Hematopoietic multipotent progenitor cell (in vitro differentiated cells): ENCODE measurements at regions not wholly inside any gene's neighbourhood (a gene's known extent, or its start where the extent isn't known, plus 50 kb on each side); places are given as distances from the start of the nearest gene placed in this dataset.
"Not testable (repeated sequence)": the region's sequence is repeated elsewhere in the genome, so short reads cannot be mapped to it uniquely, and the experiment has no call there.

Experiments
- DNase-seq, 3 donors: peaks; one replicate each; pipeline ENCODE4 v3.0.0-alpha.2; 2011 to 2015; ENCODE audit warnings: low read depth in 2 of 3, low spot score in 2 of 3

DNA sequence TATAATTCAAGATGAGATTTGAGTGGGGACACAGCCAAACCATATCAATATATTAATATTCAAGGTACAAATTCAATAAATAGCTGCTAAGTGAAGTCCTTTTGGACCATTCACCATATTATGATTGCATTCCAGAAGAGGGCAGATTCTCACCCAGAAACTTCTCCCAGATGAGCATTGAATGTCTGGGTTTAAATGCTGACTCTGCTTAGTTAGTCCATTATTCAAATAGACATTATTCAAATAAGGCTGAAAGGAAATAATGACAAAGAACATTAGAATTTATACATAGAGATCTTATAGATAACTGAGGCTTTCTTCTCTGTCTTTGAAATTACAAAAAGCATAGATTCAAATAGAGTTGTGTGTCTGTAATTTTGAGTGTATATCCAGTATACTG lies 579.4 kb upstream of the SLC8A1 start:
- DNase-seq, result no peak

DNA sequence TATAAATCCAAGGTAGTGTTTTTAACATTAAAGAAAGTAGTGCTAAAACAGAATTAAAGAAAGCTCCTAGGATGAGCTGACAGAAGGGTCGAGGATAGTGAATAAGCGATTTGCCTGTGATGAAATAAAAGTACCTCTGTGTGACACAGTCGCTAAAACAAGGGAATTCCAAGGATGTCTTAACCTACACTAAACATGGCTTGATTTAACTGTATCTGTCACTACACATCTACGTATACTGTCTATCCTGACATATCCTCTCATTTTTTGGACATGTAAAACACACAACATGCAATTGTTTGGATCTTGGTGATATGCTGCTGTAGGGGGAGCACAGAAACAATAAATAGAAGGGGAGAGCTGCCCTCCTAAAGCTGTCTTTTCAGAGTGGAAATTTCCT lies 580.8 kb upstream of the SLC8A1 start:
- no peak for DNase-seq

DNA sequence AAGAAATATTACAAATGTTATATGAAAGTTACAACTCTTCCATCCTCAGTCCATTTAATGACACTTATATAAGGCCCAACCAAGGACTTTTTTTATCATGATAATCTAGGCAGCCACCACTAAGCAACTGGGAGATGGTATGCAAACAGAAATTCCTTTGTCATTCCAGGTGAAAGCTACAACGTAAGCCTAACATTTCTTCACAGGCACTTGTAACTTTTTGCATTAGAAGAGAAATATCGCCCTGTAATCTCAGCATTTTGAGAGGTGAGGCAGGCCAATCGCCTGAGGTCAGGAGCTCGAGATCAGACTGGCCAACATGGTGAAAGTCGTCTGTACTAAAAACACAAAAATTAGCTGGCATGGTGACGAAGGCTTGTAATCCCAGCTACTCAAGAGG lies 581.2 kb upstream of the SLC8A1 start:
- no peak for DNase-seq

DNA sequence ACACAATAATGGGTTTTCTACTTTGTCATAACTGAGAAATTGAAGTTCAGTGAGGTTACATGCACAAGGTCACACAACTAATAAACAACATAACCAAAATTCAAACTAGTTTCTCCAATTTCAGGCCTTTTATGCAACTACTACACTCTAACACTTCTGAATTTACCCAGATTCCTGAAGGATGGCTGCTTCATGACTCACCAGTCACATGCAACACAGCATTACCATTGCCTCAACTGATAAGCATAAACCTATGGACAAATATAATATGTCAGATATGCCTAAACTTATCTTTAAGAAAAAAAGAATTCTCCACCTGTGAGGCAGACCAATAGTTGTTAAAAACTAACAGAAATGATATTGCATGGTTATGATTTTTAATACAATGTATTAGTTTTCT lies 586.5 kb upstream of the SLC8A1 start:
- no peak for DNase-seq

DNA sequence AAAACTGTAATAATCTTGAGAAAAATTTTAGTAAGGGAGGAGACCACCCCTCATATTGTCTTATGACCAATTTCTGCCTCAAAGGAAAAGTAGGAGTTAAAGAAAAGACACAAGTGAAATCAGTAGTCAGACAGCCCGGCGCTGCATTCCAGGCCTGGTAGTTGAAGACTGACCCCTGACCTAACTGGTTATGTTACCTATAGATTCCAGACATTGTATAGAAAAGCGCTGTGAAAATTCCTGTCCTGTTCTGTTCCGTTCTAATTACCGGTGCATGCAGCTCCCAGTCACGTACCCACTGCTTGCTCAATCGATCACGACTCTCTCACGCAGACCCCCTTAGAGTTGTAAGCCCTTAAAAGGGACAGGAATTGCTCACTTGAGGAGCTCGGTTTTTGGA lies 587.9 kb upstream of the SLC8A1 start:
- not testable (repeated sequence) for DNase-seq

DNA sequence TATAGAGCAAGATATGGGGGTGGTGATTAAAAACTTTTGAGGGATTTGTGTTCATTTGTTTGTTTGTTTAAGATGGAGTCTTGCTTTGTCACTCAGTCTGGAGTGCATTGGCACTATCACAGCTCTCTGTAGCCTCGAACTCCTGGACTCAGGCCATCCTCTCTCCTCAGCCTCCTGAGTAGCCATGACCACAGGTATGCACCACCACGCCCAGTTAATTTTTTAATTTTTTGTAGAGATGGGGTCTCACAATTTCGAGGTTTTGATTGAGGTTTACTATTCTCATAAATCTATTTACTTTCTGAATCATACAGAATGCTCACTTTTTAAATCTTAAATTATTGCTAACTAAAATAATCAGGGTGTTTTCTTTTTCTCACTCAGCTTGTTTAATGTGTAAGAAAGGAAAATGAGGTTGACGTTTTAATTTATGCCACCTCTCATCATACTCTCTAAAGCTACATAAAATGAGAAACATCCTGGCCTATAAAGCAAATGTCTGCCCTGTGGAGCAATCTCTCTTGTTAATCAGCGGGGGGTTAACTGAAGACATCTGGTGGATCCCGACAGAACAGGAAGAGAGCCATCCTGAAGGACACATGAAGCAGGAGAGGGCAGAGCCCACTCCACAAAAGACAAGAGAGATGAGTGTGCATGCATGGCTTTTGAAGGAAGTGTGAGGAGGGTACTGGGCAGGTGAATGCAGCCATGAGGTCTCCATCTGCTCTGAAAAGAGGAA lies 589.1 kb upstream of the SLC8A1 start:
- no peak for DNase-seq

DNA sequence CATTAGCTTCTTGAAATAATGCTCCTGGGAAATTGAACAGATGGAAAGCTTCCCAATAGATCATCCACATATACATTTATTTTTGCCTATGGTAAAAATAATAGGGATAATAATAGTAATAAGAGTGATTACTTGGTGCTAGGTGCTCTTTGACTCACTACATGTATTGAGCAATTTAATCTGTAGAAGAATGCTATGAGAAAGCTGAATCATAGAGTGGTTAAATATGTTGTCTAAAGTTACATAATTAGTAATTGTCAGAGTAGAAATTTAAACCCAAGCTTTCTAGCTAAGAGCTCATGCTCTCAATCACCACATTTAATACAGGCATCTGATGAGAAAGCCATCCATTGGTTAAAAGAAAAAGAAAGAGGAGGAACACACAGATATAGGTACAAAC lies 590.5 kb upstream of the SLC8A1 start:
- DNase-seq, result no peak

DNA sequence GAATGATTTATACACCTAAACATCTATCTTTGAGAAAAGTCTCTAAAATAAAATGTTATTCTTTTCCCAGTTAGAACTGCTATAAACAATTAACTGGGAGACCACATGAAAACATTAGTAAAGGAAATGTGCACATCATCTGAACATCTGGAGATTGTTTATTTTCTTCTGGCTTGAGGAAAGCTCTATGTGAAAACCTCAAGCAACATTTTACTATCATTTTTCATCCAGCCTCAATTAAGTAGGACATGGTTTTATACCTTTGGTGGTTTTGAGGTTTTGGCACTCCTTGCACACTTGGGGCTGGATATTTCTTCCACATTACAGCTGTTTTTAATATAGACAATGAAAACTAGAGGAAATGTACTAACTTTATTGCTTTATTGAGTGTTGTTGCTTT lies 609.5 kb upstream of the SLC8A1 start:
- peak in 1 of 3 donors; percentile 31 for DNase-seq

DNA sequence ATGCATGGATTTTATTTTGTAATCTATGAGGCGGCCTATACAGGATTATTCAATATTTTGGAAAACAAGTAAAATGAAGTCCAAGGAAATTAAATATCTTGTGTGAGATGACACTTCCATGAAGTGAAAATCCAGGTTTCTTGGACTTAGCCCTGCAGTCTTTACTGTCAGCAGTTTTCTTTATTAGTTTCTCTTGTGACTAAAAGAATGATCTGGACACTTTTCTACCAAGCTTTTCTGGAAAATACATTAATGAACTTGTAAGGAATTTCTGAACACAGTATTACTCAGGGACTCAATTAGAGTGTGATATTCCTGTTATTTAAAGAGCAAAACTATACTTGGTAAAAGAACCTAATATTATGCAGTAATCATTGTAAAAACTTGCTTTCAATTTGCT lies 610.4 kb upstream of the SLC8A1 start:
- DNase-seq, result no peak

DNA sequence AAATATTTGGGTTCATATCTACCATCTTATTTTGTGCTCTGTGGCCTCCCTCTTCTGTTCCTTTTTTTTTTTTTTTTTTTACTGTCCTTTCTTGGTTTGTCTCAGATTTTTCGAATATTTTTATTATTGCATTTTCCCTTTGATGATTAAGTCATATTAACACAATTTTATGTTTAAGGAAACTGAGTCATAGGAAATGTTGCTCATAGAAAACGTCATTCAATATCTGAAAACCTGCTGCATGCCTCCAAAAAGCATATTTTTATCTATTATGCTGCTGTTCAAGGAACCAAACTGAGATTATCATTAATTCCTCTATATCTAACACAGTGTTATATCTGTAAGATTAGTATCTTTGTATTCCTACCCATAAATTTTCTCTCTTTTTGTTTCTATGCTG lies 614.3 kb upstream of the SLC8A1 start:
- no peak for DNase-seq

DNA sequence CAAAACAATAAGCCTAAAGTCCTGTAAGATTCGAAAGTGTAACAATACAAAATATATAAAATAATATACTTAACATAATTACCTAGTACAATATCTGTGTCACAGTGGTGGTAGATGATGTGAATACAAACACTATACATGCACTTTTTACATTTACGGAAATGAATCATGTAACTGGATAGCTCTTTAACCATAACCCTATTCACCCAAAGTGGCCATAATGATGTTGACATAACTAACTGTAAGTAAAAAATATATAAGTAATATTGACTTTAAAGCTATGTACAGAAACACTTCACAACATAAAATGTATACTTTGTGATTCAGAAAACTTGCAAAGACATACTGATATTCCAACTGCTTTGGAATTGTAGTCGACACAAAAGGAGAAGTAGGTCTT lies 616.9 kb upstream of the SLC8A1 start:
- no peak for DNase-seq

DNA sequence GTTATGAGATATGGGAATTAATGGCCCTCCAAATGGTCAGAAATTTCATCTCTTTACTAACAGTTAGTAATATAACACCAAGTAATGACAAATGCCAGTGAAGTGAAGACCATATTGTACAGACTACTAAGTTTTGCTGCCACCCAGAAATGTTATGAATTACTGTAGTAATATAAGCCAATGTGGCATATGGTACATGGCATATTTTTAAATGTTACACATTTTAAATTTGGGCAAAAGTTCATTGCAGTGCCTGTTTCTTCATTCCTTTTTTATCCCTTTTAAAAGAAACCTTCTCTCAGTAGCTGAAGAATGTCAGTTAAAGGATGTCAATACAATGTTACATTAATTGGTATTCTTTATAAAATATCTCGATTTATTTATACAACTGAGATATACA lies 626.5 kb upstream of the SLC8A1 start:
- no peak for DNase-seq

DNA sequence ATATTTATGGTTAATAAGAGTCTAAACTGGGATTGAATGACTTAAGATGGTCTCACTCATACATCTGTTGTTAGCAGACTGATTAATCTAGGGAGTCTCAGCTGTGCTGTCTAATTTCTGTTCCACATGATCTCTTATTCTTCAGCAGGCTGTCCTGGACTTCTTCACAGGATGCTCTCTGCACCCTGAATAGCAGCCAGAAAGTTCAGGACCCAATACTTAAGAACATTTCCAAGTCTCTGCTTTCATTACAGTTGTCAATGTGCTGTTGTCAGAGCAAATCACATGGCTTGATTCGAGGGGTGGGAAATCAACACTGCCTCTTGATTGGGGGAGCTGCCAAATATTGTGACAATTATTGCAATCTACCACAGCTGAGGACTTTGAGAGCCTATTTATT lies 627.1 kb upstream of the SLC8A1 start:
- DNase-seq, result no peak

DNA sequence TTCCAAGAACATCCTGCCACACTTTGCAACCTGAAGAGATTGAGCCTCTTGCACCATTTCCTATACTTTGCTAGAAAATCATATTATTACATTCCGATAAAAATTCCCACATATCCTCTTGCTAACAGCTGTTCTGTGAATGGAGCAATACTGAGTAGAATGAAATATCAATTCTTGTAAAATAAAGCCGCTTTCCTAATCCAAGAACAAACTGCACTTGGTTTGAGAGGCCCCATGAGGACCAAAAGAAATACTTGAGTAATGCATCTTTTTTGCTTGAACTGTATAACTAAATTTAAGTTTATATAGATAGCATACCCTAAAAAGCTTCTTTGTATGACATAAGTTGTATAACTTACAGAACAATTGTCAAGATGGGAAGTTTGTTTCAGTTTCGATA lies 632.4 kb upstream of the SLC8A1 start:
- no peak for DNase-seq

DNA sequence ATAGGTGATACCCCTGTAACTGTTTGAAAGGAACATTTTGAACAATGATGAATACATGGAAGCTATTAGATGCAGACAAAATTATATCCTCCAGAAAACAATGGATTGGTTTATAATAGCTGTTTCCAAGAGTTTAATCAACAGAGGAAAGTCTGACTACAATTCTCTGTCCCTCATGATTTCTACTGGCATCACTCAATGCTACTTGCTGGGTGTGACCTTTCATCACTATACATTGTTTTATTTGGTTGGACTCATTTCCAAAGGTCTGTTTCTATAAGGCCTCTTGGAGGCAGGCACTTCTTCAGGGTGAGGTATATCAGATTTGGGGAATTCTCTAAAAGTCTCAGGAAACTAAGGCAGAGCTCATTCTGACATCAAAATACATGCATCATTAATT lies 636.1 kb upstream of the SLC8A1 start:
- DNase-seq, result no peak

DNA sequence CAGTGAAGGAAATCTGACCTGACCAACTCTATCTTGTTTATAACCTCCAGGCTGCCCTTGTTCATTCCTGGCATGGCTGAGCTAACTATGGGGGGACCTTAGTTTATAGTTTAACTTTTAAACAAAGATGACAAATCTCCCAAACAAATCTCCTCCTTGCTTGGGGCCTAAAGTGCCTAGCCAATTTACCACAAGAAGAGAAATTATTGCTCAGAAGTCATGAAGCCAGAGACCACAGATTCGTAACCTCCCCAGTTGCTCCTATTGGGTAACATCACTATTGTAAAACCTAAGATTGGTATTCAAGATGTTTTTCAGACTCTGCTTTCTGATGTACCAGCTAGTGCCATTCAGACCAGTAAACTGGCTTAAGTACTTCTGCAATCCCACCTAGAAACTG lies 649.4 kb upstream of the SLC8A1 start:
- DNase-seq, result no peak

DNA sequence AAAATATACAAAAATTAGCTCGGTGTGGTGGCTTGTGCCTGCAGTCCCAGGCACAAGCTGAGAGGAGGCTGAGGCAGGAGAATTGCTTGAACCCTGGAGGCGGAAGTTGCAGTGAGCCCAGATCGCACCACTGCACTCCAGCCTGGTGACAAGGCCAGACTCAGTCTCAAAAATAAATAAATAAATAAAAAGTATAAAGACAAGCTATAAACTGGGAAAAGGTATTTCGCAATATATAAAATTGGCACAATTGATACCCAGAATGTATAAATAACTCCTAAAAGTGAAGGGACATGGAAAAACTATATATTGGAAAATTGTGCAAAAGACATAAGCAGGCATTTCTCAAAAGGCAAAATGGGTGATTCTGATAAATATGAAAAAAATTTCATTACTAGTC lies 657.9 kb upstream of the SLC8A1 start:
- DNase-seq, result no peak

DNA sequence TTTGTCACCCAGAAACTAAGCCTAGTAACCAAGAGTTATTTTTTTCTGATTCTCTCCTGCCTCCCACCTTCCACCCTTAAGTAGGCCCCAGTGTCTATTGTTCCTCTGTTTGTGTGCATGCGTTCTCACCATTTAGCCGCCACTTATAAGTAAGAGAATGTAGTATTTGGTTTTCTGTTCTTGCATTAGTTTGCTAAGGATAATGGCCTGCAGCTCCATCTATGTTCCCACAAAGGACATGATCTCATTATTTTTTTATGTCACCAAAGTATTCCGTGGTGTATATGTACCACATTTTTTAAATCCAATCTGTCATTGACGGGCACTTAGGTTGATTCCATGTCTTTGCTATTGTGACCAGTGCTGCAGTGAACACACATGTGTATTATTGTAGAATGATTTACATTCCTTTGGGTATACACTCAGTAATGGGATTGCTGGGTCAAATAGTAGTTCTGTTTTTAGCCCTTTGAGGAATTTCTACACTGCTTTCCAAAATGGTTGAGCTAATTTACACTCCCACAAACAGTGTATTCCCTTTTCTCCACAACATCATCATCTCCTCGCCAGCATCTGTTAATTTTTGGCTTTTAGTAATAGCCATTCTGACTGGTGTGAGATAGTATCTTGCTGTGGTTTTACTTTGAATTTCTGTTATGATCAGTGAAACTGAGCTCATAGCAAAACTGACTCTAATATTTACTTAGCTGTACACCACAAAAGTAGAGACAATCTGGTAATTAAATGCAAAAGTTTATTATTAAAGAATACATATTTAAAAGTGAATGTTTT lies 660.1 kb upstream of the SLC8A1 start:
- DNase-seq, result peak in 1 of 3 donors; percentile 12

DNA sequence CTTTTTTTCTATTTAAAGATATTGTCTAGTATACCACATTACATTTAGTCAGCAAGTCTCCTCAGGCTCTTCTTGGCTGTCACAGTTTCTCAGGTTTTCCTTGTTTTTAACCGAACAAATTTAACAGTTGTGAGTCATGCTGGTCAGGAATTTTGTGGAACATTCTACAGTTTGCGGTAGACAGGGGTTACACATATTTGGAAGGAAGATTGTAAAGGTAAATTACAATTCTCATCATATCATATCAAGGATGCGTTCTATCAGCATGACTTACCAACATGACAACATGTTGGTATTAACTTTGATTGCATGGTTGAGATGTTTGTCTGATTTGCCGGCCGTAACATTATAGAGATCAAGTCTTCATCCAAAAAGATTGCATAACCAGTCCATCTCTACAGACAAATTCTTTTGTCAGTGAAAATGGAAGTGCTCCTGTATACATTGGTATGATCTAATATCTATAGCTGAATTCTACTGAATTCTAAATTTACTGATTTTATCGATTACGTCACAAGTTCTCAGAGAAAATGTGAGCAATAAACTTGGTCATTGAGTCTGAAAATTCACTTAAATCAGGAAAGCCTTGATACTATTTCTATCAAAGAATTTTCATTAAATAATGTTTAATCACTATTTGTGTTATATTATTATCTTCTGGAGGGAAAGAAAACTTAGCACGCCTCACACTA lies 664.4 kb upstream of the SLC8A1 start:
- DNase-seq, result no peak

DNA sequence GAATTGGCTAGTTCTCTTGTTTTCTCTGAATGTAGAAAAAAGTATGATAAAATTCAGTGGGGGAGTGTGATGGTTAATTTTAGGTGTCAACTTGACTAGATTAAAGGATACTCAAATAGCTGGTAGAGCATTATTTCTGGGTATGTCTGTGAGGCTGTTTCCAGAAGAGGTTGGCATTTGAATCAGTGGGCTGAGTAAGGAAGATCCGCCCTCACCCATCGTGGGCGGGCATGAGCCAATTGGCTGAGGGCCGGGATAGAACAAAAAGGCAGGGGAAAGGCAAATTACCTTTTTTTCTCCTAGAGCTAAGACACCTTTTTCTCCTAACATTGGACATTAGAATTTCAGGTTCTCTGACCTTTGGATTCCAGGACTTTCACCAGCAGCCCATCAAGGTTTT lies 667.6 kb upstream of the SLC8A1 start:
- no peak for DNase-seq

DNA sequence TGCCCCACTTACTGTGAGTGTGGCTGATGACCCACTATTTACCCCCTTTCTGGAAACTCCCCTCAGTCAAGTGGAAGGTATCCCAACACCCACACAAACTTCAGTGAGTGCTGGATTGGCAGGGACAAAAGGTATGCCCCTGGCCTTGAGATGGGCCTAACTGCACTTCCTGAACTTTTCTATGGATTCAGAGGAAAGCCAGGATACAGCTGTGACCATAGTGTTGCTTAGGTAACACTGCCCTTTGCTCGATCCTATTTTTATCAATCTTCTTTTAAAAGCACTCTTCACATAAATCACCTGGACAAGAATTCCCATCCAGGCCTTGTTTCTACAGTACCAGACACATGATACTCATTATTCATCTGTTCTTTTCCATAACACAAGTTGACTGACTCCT lies 671.5 kb upstream of the SLC8A1 start:
- no peak for DNase-seq

DNA sequence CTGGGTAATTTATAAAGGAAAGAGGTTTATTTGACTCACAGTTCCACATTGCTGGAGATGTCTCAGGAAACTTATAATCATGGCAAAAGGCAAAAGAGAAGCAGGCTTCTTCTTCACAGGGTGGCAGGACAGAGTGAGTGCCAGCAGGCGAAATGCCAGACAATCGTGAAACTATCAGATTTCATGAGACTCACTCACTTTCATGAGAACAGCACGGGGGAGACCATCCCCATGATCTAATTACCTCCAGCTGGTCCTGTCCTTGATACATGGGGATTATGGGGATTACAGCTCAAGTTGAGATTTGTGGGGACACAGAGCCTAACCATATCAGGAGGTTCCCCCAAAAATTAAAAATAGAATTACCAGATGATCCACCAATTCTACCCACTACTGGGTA lies 675.5 kb upstream of the SLC8A1 start:
- no peak for DNase-seq
